ENCODE measurements at regions not wholly inside any gene's neighbourhood (a gene's known extent, or its start where the extent isn't known, plus 50 kb on each side); places are given as distances from the start of the nearest gene placed in this dataset.

- Histone ChIP-seq H3K79me2 (ENCODE audit: insufficient read depth, low read length) (no peaks in the 10 kb centered on the region), H3K27ac (ENCODE audit: low read depth, low read length) (no peak overlapping the region), H3K4me2 (ENCODE audit: low read depth, low read length, poor library complexity, severe bottlenecking) (no peak overlapping the region), H3K27me3 (ENCODE audit: low read length) (no peaks in the 10 kb centered on the region), H3K4me3 (ENCODE audit: insufficient read depth, low read length, poor library complexity, severe bottlenecking) (no peak overlapping the region), H3K9ac (ENCODE audit: low read length) (no peak overlapping the region), H3K36me3 (ENCODE audit: low read length) (no peaks in the 10 kb centered on the region), H2AFZ (ENCODE audit: low read depth, low read length, severe bottlenecking) (no peak overlapping the region), H3F3A (ENCODE audit: insufficient read depth) (no peaks in the 10 kb centered on the region), H3K9me3 (ENCODE audit: insufficient read depth, low read length) (no peaks in the 10 kb centered on the region), H3K9me2 (replicated peaks; ENCODE audit: insufficient read depth, low read length) (no peaks in the 10 kb centered on the region), H4K20me1 (ENCODE audit: low read depth, low read length) (no peaks in the 10 kb centered on the region)
- TF ChIP-seq EZH2phosphoT487 (conservative IDR thresholded peaks at IDR 0.05; ENCODE audit: low read length) = no peak
- TF ChIP-seq CTCF (IDR thresholded peaks at IDR 0.05; ENCODE audit: insufficient read depth, low read length, poor library complexity, severe bottlenecking) = no peak
Observed at GRCh38 chr7:119343289-119343688, 929.7 kb upstream of the KCND2 start.

DNA sequence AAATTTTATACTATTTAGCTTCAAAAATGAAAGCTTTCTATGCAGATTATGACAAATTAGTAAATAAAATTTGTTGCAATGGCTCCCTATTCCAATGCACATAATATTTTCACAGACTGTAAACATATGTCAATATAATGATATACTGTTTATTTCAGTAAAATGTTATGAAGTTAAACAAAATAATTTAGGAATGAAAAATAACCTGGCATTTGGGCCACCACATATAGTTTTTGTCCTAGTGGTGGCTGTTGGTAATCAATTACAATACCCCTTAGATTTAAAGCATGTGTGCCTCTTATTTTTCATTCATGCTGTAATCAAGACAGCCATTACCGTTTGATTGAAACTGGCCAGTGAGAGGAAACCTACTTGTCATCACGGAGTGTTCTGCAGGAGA lies 928.5 kb upstream of the KCND2 start:
- no peaks in the 10 kb centered on the region for H3K9me2 ChIP-seq (replicated peaks; ENCODE audit: insufficient read depth, low read length)
- H3K9ac ChIP-seq (ENCODE audit: low read length) = no peak overlapping the region
- H3K79me2 ChIP-seq (ENCODE audit: insufficient read depth, low read length) = no peaks in the 10 kb centered on the region
- no peaks in the 10 kb centered on the region for H3K36me3 ChIP-seq (ENCODE audit: low read length)
- no peaks in the 10 kb centered on the region for H3K9me3 ChIP-seq (ENCODE audit: insufficient read depth, low read length)
- no peak overlapping the region for H2AFZ ChIP-seq (ENCODE audit: low read depth, low read length, severe bottlenecking)
- H3K27me3 ChIP-seq (ENCODE audit: low read length) = no peaks in the 10 kb centered on the region
- H3F3A ChIP-seq (ENCODE audit: insufficient read depth) = no peaks in the 10 kb centered on the region
- no peak overlapping the region for H3K27ac ChIP-seq (ENCODE audit: low read depth, low read length)
- TF ChIP-seq CTCF (IDR thresholded peaks at IDR 0.05; ENCODE audit: insufficient read depth, low read length, poor library complexity, severe bottlenecking) (no peak), EZH2phosphoT487 (conservative IDR thresholded peaks at IDR 0.05; ENCODE audit: low read length) (no peak)
- no peaks in the 10 kb centered on the region for H4K20me1 ChIP-seq (ENCODE audit: low read depth, low read length)
- no peak overlapping the region for H3K4me3 ChIP-seq (ENCODE audit: insufficient read depth, low read length, poor library complexity, severe bottlenecking)
- H3K4me2 ChIP-seq (ENCODE audit: low read depth, low read length, poor library complexity, severe bottlenecking) = no peak overlapping the region

DNA sequence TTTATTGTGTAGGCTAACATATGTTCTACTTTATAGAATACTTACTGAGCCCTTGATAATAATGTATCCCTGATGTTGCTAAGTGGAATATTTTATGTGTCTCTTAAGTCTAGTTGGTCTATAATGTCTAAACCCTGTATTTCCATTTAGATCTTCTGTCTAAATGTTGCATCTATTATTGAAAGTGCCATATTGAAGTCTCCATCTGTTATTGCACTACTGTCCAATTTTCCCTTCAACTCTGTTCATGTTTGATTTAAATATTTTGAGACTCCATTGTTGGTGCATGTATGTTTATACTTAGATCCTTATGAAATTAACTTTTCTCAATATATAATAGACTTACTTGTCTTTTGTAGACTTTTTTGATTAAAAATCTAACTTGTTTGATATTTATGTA lies 924.5 kb upstream of the KCND2 start:
- Histone ChIP-seq H3K27ac (ENCODE audit: low read depth, low read length) (no peak overlapping the region), H3K4me2 (ENCODE audit: low read depth, low read length, poor library complexity, severe bottlenecking) (no peak overlapping the region), H3K36me3 (ENCODE audit: low read length) (no peaks in the 10 kb centered on the region), H3K9ac (ENCODE audit: low read length) (no peak overlapping the region), H2AFZ (ENCODE audit: low read depth, low read length, severe bottlenecking) (no peak overlapping the region), H3K27me3 (ENCODE audit: low read length) (no peaks in the 10 kb centered on the region), H3K79me2 (ENCODE audit: insufficient read depth, low read length) (no peaks in the 10 kb centered on the region), H3K9me2 (replicated peaks; ENCODE audit: insufficient read depth, low read length) (no peaks in the 10 kb centered on the region), H3F3A (ENCODE audit: insufficient read depth) (no peaks in the 10 kb centered on the region), H4K20me1 (ENCODE audit: low read depth, low read length) (no peaks in the 10 kb centered on the region), H3K4me3 (ENCODE audit: insufficient read depth, low read length, poor library complexity, severe bottlenecking) (no peak overlapping the region), H3K9me3 (ENCODE audit: insufficient read depth, low read length) (no peaks in the 10 kb centered on the region)
- TF ChIP-seq EZH2phosphoT487 (conservative IDR thresholded peaks at IDR 0.05; ENCODE audit: low read length) (no peak), CTCF (IDR thresholded peaks at IDR 0.05; ENCODE audit: insufficient read depth, low read length, poor library complexity, severe bottlenecking) (no peak)

GRCh38 chr7:119350334-119350733 lies 922.6 kb upstream of the KCND2 start:
- TF ChIP-seq EZH2phosphoT487 (conservative IDR thresholded peaks at IDR 0.05; ENCODE audit: low read length) (no peak), CTCF (IDR thresholded peaks at IDR 0.05; ENCODE audit: insufficient read depth, low read length, poor library complexity, severe bottlenecking) (no peak)
- no peak overlapping the region for H3K4me2 ChIP-seq (ENCODE audit: low read depth, low read length, poor library complexity, severe bottlenecking)
- H4K20me1 ChIP-seq (ENCODE audit: low read depth, low read length) = no peaks in the 10 kb centered on the region
- H3K9me3 ChIP-seq (ENCODE audit: insufficient read depth, low read length) = no peaks in the 10 kb centered on the region
- no peak overlapping the region for H3K27ac ChIP-seq (ENCODE audit: low read depth, low read length)
- no peaks in the 10 kb centered on the region for H3K9me2 ChIP-seq (replicated peaks; ENCODE audit: insufficient read depth, low read length)
- H2AFZ ChIP-seq (ENCODE audit: low read depth, low read length, severe bottlenecking) = no peak overlapping the region
- H3K27me3 ChIP-seq (ENCODE audit: low read length) = no peaks in the 10 kb centered on the region
- H3K4me3 ChIP-seq (ENCODE audit: insufficient read depth, low read length, poor library complexity, severe bottlenecking) = no peak overlapping the region
- H3F3A ChIP-seq (ENCODE audit: insufficient read depth) = no peaks in the 10 kb centered on the region
- H3K9ac ChIP-seq (ENCODE audit: low read length) = no peak overlapping the region
- H3K36me3 ChIP-seq (ENCODE audit: low read length) = no peaks in the 10 kb centered on the region
- H3K79me2 ChIP-seq (ENCODE audit: insufficient read depth, low read length) = no peaks in the 10 kb centered on the region
